AG20443 (cell line): ENCODE measurements at regions not wholly inside any gene's neighbourhood (a gene's known extent, or its start where the extent isn't known, plus 50 kb on each side); places are given as distances from the start of the nearest gene placed in this dataset.
"Not testable (repeated sequence)": the region's sequence is repeated elsewhere in the genome, so short reads cannot be mapped to it uniquely, and the experiment has no call there.

Experiments used
- DNase-seq: peaks from one replicate; pipeline ENCODE4 v3.0.0; 2012; ENCODE audit warnings: low spot score, mixed read lengths

DNA sequence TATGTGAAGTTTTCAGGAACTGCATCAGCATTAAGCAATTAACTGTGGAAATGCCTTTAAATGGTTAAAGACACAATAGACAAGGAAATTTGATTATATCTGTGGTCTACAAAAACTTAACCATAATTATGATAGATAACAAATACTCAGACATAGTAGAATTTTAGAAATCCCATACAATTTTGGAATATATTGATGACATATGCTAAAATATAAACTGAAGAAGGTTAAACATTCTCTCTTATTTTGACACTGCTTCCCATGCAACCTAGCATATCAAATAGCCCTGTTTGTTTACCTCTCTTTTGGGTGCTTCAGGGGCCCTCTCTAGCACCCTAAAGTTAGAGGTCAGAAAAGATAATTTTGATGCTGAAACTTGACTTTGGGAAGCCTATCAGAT lies 1274.8 kb upstream of the SLC39A10 start:
- no peak for DNase-seq

DNA sequence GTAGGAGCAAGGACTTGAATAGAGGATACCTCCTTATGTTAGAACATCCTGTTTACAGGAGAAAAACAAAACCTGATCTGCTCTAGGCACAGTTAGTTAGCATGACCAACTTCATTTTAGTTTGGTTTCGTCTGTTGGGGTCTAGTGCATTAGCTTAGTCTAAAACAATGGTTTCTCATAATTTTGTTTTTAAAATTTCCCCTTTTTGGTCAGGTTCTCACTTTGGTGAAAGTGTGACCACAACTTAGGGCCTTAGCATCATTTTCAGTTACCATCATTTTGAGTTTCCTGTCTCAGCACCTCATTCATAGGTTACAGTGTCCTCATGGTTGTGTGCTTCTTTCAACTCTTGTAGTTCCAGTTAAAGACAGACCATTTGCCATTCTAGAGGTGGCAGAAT lies 1277.0 kb upstream of the SLC39A10 start:
- no peak for DNase-seq

DNA sequence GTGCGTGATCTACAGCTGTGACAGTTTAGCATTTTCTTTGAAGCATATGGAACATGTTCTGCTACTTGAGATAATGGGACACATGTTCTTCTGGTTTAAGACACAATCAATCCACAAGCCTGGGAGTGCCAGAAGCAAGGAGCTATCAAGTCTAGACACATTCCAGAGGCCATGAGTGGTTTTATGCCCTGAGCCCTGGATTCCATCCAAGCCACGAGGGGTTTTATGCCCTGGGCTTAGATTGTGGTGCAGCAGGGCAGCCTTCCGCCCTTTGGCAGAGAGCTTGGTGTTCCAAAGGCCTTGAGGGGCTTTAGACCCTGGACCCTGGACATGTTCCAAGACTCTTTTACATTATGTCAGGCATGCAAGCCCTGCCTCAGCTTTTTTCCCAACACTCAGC lies 1289.6 kb upstream of the SLC39A10 start:
- not testable (repeated sequence) for DNase-seq

DNA sequence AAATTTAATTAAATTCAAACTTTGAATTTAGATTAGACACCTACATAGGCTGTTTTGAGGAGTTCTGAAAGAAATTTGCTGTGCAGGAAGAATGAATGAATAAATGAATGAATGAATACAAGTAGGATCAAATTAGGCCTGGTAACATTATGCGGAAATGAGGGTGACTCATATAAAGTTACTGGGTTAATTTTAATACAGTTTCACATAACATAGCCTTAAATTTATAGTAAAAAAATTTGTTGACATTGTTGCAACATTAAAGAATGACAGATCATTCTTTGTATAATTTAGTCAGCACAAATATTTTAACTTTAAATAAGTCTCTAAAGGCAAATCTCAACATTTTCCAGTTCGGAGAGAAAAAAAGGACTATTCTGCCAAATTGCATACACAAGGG lies 1293.1 kb upstream of the SLC39A10 start:
- DNase-seq = no peak

DNA sequence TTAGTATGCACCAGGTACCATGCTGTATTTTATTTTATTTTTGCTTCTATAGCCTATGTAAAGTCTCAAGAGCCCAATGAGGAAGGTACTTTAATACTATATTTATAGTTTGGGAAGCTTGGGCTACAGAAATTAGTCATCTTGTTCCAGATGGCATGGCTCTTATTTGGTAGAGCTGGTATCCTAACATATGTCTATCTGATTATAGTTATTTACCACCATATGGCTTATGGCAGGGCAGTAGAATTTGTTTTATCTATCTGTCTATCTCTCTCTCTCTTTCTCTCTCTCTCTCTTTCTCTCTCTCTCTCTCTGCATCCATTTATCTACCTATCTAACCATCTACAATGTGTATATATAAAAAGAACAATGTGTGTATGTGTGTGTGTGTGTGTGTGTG lies 1293.7 kb upstream of the SLC39A10 start:
- no peak for DNase-seq

DNA sequence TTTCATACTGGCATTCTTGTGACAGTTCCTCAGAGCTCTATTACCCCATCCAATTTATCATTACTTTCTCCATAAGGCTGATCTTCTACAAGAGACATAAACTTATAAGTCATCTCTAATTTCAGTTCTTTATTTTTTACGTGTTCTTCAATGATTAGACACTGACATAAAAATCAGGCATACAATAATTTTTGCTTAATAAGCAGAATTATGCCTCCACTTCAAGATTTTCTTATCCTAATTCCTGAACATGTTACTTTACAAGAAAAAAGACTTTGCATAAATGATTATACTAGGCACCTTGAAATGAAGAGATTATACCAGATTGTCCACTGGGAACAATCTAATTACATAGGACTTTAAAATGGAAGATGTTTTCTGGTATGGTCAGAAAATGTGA lies 1304.5 kb upstream of the SLC39A10 start:
- DNase-seq = no peak

DNA sequence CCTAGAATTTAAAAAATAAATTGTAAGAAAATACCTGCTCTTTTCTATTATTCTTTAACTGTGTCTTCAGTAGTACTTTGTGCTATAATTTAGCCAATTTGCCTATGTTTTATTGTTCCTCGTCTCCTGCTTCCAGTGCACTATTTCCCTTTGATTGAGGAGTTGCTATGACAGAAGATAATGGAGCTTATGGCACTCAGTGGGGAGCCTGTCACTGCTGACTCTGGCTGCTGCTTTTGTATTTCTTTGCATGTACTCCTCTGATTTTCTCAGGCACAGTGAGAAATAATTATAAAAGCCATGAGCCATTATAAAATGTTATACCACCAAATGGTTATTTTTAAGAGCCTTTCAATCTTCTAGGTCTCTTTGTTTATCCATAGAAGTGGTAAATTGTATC lies 1310.8 kb upstream of the SLC39A10 start:
- DNase-seq = no peak

DNA sequence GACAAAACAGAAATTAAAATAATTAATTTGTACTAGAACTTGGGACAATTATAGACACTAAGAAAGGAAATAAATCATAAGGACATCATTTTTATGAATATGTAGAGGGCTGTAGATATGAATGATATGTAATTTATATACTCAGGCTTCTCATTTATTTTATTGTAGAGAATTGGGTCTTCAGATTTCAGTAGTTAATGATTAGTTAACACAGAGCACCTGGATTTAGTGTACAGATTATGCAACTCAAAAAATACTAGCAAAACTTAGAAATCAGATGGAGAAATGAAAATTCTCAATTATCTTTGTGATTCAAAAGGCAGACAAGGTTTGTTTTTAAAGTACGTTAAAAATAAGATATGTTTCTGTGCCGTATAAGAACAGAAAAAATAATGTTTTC lies 1311.7 kb upstream of the SLC39A10 start:
- DNase-seq = no peak

DNA sequence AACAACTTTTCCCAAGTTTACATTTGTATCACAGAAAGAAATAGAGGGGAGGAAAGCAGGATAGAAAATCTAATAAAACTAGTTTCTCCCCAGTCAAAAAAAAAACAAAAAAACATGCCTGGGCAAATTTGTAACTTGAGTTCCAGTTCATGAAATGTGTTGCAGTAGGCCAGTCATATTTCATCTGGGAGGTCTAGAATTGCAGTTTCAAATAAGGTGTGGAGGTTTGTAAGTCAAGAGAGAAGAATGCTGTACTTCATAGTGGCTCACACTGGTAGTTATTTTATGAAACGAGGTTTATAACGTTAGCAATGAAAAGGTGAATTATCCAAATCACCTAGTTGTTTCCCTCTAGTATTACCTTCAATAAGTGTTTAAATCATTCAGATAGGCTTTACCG lies 1313.9 kb upstream of the SLC39A10 start:
- no peak for DNase-seq

DNA sequence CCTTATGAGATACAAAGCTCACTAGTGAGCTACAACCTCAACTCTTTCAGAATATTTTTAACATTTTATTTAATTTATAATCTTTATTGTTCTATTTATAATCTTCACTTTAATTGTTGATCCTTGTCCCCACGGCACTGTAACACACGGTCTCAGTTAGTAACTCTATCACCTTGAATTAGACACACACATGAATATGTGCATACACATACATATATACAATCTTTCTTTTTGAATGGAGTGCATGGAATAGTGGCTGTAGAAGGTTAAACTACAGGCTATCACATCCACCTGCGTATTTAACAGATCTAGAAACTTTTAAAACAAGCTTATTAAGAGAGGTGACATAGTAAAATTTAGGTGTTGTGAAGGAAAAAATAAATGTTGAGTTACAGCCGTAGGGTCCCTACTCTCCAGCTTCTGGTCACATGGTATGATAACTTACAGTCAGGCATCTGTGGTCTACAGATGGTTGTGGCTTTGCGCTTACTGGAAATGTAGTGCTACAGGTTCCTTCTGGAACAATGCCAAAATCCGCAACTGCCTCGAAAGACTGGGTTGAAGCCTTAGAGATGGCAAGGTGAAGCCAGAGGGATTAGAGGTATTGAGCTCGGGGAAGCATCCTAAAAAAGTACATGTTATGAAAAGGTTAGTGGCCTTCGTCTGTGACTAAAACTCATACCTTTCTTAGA lies 1324.1 kb upstream of the SLC39A10 start:
- DNase-seq = no peak

DNA sequence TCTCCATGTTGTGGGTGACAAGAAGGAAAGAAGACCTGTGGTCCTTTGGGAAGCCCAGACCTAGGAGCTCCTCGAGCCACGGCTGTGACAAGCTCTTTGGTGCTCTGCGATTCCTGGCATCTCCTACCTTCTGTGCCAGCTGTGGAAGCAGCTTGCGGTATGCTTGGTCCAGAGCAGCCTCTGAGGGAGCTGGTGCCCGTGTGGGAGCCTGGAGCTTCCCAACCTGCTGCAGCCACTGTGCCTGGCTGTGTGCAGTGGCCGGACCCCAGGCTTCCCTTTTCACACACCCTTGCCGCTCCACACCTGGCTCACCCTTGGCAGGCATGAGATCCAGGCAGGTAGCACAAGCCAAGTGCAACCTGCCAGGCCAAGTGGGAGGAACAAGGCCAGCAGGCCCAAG lies 1328.6 kb upstream of the SLC39A10 start:
- DNase-seq = no peak

DNA sequence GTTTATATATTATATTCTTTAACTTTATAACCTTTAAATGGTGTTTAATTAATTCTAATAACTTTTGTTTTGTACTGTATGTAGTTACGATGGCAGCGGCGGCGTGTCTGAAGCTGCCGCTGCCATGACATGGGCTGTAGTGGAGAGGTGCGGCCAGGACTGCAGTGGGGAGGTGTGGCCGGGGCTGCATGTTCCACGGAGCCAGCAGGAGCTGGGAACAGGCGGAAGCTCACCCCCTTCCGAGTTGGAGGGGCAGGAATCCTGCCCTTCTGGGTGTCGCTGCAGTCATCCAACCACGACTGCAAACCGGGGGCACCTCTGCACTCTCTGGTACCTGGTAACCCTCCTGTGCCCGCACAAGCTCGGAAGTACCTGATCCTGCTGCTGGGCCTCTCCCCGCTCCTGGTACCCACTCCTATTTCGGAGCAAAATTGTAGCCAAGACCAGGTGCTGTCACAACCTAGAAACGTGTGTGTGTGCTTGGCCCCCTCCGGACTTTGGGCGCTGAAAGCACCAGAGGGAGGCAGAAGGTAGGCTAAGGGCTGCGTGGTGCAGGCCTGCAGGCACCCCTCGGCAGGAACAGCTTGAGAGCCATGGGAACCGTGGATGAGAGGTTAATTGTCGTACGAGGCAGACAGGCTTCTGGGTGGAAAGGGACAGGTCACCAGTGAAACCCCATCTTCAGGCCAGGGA lies 1329.7 kb upstream of the SLC39A10 start:
- no peak for DNase-seq

DNA sequence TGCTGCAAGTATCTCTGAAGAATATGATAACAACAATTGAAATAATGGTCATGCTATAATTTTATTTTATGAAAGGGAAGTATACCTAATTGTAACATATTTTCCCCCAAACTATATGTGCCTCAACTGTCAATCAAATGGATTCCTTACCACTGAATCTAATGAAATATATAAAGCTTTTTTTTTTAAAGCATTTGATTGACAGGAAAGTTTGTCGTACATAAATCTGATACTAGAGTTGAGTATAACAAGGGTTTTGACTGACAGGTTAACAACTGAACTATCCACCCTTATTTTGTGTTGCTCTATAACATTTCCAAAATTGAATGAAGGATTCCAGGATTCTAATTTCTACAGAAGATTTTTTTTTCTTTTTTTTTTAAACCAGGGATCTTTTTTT lies 1333.3 kb upstream of the SLC39A10 start:
- no peak for DNase-seq

DNA sequence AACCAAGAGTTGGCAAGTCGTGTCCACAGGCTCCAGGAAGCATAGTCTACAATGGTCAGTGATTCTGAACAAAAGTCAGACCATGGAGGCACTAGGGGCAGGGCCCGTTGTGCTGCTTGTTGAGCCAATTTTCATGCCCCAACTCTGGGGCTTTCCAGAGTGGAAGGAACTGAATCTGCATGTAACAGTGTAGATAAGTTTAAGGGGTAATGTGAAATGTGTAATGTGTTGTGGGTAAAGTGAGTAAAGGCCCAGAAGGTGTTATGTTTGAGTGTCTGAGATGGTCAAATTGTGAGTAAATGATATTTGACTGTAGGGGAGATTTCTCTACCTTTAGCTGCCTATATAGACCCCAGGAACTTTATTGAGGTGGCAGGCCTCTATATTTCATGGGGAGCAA lies 1336.5 kb upstream of the SLC39A10 start:
- DNase-seq = no peak

DNA sequence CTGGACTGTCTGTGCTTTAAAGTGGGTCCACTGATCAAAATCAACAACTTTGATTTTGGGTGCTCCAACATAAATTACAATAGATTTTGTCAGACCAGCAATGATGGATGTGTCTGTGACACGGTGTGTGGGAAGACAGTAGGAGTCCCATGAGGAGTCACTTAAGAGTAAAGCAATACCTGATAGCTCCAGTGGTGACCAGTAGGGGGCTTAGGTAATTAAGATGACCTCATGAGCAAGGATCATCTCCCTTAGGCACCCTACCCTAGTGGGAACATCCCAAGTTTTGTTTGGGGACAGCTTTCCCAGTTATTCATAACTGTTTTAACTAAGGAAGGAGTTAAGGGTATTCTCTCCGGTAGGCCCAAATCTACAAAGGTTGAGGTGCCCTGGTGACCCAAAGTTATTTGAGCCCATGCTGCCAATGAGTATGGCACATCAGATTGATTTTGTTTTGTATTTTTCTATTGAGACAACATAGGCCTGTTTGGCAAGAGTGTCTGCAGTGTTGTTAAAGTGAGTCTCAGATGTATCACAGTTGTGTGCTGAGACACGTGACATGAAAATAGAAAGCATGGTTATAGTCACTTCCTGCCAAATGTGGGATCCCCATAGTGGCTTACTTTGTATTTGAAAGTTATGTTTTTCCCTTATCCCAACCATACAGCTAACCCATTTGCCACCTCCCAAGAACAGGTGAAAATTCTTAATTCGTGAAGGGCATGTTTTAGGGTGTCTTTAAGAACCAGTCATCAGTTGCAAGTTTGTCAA lies 1337.6 kb upstream of the SLC39A10 start:
- no peak for DNase-seq

DNA sequence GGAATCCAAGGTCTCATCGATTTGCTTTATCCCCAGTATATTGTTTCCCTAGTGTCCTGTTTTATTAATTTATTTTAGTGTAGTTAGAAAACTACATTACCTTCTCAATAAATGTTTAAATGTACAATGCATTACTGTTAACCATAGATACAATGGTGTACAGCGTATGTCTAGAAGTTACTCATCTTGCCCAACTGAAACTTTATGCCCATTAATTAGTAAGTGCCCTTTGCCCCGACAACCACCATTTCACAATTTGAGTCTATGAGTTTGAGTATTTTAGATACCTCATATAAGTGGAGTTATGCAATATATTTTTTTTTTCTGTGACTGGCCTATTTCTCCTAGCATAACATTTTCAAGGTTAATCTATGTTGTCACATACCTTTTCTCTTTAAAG lies 1343.0 kb upstream of the SLC39A10 start:
- DNase-seq = no peak

DNA sequence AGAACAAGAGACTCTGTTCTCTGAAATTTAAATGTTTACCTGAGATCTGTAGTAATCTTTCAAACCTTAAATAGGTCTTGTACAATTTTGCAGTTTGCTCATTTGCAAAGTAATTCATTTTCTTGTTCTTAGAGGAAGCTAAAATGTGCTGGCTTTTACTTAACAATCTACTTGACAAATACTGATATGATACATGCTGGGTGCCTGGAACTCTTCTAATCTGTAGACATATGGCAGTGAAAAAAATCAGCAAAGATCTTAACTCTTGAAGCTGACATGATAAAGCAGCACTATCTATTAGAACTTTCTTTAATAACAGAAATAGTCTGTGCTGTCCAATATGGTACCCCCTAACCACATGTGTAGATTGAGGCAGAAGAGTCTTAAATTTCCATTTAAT lies 1352.8 kb upstream of the SLC39A10 start:
- DNase-seq = no peak

DNA sequence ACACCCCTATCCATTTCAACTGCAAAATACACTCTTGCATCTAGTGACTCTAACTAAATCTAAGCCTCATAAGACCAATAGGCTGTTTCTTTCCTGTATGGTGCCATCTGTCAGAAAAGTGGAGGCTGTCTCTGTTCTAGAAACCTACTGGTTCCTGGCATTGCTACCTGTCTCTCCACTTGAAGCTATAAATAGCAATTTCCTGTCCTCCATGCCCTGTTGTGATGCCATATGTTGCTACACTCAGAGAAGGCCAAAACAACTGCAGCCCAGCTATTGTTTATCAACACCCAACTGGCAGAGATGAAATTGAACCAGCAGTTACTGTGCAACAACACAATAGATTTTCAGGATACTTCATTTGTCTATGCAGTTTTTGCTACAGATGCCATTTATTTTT lies 1355.1 kb upstream of the SLC39A10 start:
- DNase-seq = no peak

DNA sequence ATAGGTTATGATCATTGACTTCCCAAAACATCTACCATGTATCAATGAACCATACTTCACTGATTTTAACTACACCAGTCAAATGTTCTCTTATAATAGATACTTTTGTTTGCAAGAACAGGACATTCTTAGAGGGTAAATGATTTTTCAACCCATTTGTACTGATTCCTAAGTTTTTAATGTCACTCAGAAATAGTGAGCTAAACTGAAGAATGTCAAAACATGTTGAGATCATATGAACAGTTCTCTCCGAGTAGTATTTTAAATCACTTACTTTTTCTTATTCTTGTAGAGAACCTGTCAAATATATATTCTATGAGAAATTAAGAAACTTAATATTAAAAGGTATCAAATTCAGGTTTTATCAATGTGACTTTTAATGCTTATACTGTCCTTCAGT lies 1362.9 kb upstream of the SLC39A10 start:
- no peak for DNase-seq

DNA sequence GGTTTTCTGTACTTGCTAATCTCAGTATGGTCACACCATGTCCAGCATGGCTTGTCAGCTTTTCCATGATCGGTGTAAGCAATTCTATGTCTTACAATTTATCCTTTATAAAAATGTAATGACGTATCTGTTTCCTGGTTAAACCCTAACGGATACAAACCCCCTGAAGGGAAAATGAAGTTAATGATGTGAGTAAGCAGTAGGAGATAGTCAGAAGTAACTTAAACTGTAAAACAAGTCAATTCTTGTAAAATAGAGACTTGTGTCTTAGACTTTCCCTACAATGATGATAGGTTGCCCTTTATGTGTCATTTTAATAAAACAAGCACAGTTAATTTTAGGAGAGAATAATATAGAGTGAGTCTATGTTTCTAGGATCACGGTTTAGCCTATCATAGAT lies 1365.9 kb upstream of the SLC39A10 start:
- DNase-seq = no peak

DNA sequence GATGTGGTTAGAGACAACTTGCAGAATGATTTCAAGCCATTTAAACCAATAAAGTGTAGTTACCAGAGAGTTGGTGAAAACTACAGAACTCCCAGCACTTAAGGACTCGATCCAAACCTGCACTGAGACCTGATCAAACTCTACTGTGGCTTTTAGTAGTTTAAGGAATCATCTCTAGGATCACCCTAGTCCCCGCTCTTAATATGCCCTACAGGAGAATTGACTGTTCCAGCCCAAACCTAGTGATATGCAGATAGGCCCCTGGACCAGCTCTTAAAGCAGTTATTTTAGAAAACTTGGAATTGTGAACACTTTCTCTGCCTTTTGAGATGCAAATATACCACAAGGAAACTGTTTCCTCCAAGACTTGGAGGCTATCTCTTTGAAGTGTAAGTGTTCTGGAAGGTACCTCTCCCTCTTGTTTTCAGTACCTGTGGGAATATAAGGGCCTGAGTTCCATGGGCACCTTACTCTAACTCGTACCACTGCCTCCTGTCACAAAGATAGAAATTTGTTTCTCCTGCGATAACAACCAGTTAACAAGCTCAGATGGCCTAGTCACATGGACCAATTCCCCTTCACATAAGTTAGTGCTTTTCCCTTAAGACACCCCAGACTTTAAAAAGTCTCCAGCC lies 1367.2 kb upstream of the SLC39A10 start:
- no peak for DNase-seq

DNA sequence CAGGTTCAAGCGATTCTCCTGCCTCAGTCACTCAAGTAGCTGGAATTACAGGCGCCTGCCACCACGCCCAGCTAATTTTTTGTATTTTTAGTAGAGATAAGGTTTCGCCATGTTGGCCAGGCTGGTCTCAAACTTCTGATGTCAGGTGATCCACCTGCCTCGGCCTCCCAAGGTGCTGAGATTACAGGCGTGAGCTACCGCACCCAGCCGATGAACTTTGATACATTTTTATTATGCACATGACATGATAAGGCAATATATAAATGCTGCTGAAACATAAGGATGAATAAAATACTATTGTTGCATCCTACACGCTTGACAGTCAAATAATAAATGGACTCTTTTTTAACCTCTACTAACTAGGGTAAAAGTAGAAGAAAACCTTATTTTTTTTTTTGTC lies 1380.4 kb upstream of the SLC39A10 start:
- DNase-seq = not testable (repeated sequence)
